Spleen (tissue), 7 donors: ENCODE measurements at regions not wholly inside any gene's neighbourhood (a gene's known extent, or its start where the extent isn't known, plus 50 kb on each side); places are given as distances from the start of the nearest gene placed in this dataset.

Experiments
- POLR2AphosphoS5 ChIP-seq, 3 donors: sonication (generic); formaldehyde crosslinking; IDR thresholded peaks; one replicate each; pipeline ENCODE4 v1.5.1; 2017; ENCODE audit warnings: antibody characterized with exemption in 3 of 3
- TF ChIP-seq, protein P1 (sequence below), 11 experiments: fragments of 200-600 bp in 7 of 11; fragments of 450-650 bp in 4 of 11; sonication (generic) in 4 of 11; IDR thresholded peaks in 8 of 11; conservative IDR thresholded peaks in 3 of 11; 1 replicate in 7 of 11; 2 replicates in 4 of 11; pipeline versions ENCODE4 v1.4.0 to v1.8.0; 2016 to 2021; ENCODE audit warnings: antibody characterized with exemption in 11 of 11, inconsistent platforms in 4 of 11, mild to moderate bottlenecking in 1 of 11
- donor health status: DM: no; HTN: no; CAD: no; lungs with moderate emphysema.
- donor health status: DM: no; HTN: no; CAD: no.
- donor health status: DM: no; HTN: no; CAD: no.

DNA sequence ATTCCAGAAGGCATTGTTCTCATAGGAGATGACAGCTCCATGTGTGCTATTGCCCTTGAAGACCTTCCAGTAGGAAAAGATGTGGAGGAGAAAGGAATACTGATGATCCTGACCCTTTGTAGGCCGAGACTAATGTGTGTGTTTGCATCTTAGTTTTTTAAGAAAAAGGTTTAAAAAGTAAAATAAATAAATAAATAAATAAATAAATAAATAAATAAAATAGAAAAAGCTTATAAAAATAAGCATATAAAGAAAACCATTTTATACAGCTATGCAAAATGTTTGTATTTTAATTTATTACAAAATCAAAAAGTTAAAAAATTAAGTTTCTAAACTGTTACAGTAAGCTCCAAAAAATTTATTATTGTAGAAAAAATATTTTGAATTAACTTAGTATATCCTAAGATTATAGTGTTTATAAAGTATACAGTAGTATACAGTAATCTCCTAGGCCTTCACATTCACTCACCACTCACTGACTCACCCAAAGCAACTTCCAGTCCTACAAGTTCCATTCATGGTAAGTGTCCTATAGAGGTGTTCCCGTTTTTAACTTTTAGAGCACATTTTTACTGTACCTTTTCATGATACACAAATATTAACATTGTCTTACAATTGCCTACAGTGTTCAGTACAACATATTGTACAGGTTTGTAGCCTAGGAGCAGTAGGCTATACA lies 435.2 kb upstream of the SEMA3A start:
- TF ChIP-seq POLR2AphosphoS5 (IDR thresholded peaks at IDR 0.05): no peak
- TF ChIP-seq, protein P1, sequence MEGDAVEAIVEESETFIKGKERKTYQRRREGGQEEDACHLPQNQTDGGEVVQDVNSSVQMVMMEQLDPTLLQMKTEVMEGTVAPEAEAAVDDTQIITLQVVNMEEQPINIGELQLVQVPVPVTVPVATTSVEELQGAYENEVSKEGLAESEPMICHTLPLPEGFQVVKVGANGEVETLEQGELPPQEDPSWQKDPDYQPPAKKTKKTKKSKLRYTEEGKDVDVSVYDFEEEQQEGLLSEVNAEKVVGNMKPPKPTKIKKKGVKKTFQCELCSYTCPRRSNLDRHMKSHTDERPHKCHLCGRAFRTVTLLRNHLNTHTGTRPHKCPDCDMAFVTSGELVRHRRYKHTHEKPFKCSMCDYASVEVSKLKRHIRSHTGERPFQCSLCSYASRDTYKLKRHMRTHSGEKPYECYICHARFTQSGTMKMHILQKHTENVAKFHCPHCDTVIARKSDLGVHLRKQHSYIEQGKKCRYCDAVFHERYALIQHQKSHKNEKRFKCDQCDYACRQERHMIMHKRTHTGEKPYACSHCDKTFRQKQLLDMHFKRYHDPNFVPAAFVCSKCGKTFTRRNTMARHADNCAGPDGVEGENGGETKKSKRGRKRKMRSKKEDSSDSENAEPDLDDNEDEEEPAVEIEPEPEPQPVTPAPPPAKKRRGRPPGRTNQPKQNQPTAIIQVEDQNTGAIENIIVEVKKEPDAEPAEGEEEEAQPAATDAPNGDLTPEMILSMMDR (IDR thresholded peaks at IDR 0.05 in 8 of 11, conservative IDR thresholded peaks at IDR 0.05 in 3 of 11): no peak
